Gastroesophageal sphincter (tissue), 3 donors: ENCODE measurements at regions not wholly inside any gene's neighbourhood (a gene's known extent, or its start where the extent isn't known, plus 50 kb on each side); places are given as distances from the start of the nearest gene placed in this dataset.

Experiments used
- POLR2AphosphoS5 ChIP-seq: sonication (generic); formaldehyde crosslinking; IDR thresholded peaks from one replicate; pipeline ENCODE4 v1.6.1; 2017; ENCODE audit warnings: antibody characterized with exemption
- TF ChIP-seq, protein P1 (sequence below), 4 experiments: fragments of 200-600 bp in 2 of 4; fragments of 450-650 bp in 2 of 4; sonication (generic) in 1 of 4; IDR thresholded peaks; one replicate each; pipeline ENCODE4 v1.5.1; 2017 to 2019; ENCODE audit warnings: antibody characterized with exemption in 4 of 4, mild to moderate bottlenecking in 2 of 4, moderate library complexity in 2 of 4

DNA sequence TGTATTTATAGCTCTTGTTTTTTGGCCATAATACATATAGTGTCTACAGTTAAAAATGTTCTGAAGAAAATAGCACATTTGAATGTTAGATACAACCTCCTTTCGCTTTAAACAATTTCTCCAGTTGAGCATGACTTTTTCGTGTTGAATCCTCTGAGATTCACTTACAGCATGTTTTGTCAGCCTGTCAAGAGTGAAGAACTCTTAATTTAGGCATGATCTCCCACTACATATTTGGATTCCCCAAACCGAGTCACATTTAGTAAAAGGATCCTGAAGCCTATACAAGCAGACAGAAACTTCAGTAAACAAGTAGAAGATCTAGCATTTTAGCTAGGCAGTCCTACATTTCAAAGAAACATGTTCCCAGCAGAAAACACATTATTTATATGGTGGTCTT lies 796.6 kb downstream of the MCTP2 start:
- TF ChIP-seq, protein P1, sequence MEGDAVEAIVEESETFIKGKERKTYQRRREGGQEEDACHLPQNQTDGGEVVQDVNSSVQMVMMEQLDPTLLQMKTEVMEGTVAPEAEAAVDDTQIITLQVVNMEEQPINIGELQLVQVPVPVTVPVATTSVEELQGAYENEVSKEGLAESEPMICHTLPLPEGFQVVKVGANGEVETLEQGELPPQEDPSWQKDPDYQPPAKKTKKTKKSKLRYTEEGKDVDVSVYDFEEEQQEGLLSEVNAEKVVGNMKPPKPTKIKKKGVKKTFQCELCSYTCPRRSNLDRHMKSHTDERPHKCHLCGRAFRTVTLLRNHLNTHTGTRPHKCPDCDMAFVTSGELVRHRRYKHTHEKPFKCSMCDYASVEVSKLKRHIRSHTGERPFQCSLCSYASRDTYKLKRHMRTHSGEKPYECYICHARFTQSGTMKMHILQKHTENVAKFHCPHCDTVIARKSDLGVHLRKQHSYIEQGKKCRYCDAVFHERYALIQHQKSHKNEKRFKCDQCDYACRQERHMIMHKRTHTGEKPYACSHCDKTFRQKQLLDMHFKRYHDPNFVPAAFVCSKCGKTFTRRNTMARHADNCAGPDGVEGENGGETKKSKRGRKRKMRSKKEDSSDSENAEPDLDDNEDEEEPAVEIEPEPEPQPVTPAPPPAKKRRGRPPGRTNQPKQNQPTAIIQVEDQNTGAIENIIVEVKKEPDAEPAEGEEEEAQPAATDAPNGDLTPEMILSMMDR (IDR thresholded peaks at IDR 0.05): no peak
- TF ChIP-seq POLR2AphosphoS5: no peak
